OCI-M1 (cell line): ENCODE measurements at regions not wholly inside any gene's neighbourhood (a gene's known extent, or its start where the extent isn't known, plus 50 kb on each side); places are given as distances from the start of the nearest gene placed in this dataset.

Experiments
- DNase-seq: peaks from one replicate; lab custom pipeline; 2025; lab: John Stamatoyannopoulos, UW

DNA sequence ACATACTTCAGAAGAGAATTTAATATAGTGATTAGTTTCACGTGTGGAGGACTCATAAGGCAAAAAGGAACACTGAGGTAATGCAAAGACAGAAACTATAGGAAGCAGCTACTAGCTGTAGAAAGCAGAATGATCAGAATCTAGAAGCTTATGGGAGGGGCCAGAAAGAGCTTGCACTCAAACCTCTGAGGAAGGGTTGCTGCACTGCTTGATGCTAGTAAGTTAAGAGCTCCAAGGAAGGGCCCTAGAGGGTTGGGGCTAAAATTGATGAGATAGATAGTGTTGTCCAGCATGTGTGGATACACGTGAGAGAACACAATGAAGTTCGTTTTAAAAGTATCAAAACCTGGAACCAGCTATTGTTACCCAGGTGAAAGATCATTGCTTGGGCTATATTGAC, 311.1 kb downstream of the SLC6A15 start:
- no peak for DNase-seq

DNA sequence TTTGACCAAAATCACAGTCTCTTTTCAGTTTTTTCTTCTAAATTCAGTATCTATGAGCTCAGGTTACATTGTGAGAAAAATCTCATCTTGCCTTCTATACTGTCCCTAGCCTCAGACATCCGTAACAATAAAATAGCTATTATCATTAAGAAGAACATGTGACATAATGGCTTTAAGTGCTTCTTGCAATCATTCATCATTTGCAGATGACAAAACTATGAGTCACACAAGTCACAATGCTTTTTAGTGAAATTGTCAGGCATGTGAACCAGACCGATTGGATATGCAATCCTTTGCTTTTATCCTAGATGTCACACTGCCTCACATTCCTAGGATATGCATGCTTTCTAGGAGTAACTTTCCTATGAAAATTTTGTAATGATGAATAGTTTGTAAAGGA, 313.1 kb downstream of the SLC6A15 start:
- DNase-seq, result no peak

DNA sequence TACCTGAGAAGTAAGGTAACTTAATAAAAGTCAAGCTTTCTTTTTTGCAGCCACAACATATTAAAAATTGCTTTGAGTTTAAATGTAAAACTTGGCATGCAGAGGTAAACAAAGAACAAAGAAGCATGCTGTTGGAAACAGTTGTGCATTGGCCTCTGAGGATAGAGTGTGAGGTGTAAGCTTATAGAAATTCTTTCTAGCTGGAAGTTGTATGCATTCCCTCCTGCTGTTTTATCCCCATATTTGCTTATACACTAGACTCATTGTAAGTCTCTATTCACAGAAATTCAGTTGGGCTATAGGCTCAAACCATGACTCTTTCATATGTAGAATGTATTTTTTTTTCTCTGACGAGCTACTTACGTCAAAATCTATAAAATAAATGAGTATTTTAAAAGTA, 316.3 kb downstream of the SLC6A15 start:
- no peak for DNase-seq

DNA sequence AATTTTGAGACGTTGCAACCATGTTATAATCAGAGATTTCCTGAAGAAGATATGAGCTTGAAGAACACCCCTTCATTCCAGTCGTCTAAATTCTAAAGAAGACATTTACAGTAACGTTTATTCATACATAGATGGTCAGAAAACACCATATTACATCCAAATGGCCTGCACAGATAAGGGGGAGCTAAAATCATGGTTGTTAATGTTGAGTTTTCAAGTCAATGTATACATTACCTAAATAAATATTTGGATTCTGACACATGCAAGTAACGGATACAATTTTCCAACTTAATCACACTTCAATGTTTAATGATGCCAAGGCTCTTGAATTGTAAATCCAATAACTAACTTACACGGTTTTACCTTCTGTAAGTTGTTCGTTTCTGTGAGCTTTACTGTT, 318.4 kb downstream of the SLC6A15 start:
- no peak for DNase-seq

DNA sequence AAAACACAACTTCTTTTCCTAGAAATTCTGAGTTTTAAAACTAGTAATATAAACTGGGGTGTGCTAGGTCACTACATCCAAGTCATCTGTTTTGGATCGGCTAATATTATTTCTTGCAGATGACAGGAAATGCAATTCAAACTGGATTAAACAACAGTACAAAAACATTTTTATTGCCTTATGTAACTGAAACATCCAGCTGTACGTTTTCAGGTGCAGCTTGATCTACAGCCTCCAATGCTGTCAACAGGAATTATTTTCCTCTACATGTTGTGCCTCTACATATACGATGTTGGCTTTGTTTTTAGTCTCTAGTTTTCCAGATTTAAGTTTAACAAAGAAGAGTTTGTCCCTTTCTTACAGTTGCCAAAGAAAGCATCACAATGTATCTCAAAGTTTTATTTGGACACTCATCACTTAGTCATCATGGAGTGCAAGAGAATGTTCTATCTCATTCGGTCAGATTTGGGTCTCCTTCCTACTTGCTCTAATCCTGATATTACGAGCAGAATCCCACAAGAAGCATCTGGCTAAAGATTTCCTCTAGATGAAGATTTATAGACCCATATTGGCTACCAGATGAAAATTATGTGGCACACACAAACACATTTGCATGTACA, 326.7 kb downstream of the SLC6A15 start:
- DNase-seq, result no peak

DNA sequence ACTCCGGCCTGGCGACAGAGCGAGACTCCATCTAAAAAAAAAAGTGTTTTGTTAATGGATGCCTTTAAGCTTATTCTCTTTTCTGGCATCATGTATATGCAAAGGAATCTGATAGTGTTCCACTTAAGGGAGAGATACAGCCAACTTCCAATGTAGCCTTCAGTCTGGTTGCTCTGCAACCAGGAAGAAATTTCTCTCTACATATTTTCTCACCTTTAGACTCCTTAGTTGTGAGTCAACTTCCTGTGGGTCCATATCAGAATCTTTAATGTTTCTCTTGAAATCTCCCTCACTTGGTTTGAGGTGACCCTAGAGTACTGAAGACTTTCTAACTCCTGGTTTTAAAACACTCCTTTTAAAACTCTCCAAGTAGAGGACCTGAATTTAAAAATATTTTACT, 340.4 kb downstream of the SLC6A15 start:
- no peak for DNase-seq

DNA sequence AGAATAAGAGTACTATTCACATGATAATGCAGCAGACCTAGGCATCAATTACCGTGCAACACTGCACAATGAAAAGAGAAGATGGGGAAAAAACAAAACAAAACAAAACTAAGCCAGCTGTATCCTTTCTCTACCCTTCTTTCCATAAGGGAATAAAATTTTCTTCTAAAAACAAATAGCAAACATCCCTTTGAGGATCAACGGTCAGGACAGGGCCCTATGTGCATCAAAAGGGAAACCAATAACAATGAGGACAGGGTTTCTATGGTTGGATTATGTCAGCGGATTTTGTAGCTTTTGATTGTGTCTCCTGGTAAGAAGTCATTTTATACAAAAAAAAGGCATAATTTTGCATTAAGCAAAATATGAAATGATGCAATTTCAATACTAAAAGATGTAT, 350.3 kb downstream of the SLC6A15 start:
- no peak for DNase-seq

DNA sequence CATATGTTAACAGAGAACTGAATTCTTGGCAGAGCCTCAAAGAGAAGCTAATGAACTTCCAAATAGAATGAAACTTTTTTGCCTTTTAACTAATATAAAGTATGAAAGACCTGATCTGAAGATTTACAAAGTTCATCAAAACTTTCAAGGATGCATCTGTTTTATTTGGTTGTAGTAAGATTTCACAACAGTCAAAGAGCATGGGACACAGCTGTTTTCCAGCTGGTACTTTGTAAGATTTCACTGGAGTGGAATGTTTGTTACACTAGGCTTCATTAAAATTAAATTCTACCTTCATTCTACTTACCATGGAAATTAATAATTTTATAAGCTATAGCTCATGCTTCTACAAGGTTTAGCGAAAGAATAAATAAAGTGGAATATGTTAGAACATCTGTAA, 351.2 kb downstream of the SLC6A15 start:
- DNase-seq, result no peak

DNA sequence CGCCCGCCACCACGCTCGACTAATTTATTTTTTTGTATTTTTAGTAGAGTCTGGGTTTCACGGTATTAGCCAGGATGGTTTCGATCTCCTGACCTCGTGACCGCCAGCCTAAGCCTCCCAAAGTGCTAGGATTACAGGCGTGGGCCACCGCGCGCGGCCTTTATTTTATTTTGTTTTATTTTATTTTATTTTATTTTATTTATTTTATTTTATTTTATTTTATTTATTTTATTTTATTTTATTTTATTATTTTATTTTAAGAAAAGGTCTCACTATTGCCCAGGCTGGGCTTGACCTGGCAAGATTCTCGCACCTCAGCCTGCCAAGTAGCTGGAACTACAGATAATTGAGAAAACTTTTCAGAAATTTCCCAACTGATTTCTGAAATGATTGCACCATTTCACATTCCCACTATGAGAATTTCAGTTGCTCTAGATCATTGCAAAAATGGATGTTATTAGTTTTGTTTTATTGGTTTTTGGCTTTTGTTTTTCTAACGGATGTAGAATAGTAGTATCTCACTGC, 358.3 kb downstream of the SLC6A15 start:
- no peak for DNase-seq

DNA sequence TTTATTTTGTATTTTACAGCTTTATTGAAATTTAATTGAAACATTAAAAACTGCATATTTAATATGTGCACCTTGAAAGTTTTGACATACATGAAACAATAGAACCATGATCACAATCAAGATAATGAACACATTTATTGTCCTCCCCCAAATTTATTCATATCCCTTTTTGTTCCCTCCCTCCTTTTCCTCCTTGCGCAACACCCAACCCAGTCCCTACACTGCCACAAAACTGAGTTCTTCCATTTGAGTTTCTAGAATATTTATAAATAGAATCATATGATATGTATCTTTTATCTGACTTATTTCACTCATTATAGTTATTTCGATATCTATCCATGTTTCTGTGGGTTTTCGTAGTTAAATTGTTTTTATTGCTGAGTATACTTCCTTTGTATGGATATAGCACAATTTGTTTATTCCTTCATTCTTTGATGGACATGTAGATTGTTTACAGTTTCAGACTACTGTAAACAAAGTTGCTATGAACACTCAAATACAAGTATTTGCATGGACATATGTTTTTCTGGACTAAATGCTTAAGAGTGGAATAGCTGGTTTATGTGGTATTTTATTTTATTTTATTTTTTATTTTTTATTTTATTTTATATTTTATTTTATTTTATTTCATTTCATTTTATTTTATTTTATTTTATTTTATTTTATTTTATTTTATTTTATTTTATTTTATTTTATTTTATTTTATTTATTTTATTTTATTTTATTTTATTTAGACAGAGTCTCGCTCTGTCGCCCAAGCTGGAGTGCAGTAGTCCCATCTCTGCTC, 359.1 kb downstream of the SLC6A15 start:
- DNase-seq, result no peak

DNA sequence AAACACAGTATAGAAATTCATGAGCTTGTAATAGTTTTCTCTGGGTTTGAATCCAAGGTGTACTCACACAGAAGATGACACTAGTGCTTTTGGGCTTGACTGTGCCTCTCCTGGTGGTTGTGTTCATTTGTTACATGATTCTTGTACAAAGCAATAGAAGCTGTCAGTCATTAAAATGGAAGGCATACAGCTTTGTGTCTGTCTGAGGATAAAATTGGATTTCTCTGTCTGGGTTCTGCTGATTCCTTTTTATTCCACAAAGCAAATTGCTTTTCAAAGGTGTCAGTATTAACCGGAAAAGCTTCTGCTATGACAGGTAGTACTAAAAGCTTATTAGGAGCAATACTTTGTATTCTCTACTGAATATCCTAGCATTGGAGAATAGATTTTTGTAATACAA, 361.2 kb downstream of the SLC6A15 start:
- peak; percentile 3 for DNase-seq

DNA sequence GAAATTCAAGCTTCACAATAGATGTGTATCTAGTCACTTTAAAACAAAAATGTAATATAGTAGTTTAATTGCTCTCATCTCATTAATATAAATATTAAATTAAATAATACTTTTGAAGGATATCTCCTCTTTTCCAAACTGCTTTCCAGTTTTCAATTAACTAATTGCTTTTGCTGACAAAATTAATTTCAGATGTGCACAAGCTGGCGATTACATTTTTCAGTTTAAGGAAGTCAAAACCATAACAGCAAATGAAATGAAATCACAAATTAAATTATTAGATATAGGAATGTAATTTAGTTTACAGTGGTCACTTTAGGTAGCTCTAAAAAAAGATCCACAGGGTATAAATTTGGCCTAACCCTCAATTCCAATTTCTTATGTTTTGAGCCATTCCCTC, 362.1 kb downstream of the SLC6A15 start:
- DNase-seq, result no peak

DNA sequence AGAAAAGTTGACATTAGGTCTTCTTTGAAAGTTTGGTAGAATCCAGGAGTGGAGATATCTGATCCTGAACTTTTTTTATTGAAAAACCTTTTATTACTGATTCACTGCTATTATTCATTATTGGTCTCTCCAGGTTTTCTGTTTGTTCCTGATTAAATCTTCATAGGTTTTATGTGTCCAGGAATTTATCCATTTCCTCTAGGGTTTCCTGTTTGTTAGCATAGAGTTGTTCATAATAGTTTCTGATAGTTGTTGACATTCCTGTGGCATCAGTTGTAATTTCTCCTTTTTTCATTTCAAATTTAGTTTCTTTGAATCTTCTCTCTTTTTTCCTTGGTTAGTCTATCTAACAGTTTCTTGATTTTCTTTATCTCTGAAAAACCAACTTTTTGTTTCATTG, 370.3 kb downstream of the SLC6A15 start:
- no peak for DNase-seq

DNA sequence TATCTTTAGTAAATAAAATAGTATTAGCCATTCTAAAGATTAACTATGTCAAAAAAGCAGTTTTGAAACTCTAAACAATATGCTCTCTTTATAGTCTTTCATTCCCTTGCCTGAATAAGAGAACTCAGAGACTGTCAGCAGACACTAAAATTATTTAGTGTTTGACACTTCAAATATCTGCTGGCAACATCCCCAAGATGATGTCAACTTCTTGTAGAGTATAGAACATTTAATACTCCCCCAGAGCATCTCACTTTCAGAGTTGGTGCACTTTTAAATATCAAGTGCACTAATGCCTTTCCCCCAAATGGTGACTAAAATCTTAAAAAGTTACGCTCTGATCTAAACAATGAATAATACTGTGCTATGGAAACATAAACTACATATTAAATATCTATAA, 374.9 kb downstream of the SLC6A15 start:
- no peak for DNase-seq

DNA sequence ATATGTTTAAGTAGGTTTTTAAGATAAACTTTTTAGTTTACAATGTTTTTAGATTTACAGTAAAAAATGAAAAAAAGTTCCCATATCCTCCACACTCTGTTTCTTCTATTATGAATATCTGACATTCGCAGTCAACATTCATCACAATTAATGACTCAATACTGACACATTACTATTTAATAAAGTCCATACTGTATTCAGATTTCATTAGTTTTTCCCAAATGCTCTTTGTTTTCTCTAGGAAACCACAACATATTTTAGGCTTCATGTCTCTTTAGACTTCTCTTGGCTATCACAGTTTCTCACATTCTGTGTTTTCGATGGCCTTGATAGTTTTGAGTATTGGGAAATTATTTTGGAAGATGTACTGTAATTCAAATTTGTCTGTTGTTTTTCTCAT, 399.8 kb downstream of the SLC6A15 start:
- DNase-seq, result no peak

DNA sequence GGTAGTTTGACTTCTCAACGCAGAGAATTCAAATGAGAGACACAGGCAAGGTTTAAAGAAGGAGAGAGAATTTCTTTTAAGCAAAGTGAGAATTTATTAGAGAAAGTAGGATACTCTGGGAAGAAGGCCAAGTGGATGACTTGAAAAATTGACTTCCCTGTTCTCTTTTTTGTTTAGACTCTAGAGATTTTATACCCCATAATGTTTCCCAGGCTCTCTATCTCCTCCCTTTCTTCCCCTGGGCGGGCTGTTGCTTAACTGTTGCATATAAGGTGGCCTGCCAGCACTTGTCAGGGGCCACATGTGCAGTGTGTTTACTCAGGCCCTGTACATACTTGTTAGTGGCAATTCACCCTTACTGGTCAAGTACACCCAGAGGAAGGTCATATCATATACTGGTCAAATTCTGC, 403.7 kb downstream of the SLC6A15 start:
- DNase-seq, result peak; percentile 86

DNA sequence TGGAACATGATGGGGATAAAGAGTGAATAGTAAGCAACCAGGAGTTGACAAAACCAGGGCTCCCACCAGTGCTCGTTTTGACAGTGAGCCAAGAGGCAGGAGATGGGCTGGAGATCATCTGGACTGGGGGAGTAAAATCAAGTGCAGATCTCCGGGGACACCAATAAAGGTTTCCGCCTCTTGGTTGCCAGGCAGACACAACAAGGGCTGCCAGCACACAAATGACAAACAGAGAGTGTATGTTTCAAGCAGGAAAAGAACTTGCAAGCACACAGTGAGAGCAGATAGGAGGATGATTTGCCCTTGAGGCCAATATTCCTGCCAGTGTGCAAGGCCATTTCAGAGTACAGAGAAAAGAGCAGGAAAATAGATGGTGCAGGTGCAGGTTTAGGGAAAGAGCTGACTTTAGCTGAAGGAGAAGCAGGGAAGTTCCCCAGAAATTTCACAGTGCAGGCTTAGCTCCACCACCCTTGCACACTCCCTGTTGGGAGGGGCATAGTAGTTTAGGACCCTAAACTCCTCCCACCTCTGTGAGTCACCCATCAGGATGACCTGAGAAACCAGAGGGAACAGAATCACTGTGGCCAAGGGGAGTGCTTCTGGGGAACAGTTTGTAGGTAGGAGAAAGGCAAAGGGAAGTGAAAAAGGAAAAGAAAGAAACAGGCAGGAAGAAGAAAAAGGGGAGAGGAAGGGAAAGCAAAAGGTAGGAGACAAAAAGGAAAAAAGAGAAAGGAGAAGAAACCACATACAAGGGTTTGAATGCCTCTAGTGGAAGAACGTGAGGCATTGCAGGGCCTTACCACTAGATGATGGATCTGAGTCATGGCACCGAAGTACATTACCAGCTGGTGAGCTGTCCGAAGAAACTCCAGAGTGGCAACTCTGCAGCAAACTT, 404.4 kb downstream of the SLC6A15 start:
- DNase-seq, result peak; percentile 89

DNA sequence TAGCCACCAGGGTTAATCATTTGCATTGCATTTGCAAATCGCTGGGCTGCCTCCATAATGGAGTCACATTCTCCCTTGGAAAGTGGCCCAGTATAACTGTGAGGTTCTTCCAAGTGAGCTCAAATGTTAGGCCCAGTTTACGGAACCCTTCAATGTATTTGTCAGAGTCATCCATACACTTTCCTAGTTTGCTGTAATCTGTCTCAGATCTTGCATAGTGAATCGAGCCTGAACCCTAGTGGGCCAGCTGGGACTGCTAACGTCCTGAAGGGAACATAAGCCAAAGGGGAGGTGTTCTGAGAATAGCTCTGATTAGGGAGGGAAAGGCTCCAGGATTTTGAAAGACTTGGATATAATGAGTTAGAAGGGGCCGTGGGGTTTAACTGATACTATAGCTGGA, 406.3 kb downstream of the SLC6A15 start:
- no peak for DNase-seq

DNA sequence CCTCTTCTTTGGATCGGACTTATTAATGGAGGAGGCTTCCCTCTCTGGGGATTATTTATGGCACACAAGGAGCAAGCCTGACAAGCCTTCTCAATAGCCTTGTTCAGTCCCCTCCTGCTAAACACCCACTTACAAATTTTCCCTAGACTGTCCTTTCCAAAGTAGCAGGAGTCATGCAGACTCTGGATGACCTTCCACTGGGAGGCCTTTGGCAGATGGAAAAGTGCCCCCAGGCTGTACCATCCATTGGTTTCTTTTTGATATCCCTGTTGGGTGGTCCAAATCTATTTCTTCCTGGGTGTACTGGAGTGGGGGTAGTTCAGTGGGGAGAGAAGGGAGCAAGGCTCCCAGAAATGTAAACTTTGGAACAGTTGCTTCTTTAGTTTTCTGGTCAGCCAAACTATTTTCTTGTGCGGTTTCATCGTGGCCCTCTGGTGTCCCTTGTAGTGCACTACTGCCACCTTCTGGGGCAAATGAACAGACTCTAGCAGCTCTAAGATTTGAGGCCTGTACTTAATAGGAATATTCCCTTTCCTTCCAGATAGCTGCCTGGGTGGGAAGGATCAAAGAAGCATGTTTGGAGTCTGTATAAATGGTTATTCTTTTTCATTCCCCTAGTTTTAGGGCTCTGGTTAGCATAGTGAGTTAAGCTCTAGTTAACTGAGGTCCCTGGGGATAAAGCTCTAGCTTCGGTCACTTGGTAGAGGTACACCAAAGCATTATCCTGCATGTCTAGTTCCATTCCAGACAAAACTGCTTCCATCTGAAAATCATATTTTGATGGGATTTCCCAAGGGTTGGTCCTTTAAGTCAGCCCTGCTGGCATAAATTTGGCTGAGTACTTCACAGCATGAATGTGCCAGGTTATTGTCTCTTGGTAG, 409.5 kb downstream of the SLC6A15 start:
- DNase-seq, result peak; percentile 72

DNA sequence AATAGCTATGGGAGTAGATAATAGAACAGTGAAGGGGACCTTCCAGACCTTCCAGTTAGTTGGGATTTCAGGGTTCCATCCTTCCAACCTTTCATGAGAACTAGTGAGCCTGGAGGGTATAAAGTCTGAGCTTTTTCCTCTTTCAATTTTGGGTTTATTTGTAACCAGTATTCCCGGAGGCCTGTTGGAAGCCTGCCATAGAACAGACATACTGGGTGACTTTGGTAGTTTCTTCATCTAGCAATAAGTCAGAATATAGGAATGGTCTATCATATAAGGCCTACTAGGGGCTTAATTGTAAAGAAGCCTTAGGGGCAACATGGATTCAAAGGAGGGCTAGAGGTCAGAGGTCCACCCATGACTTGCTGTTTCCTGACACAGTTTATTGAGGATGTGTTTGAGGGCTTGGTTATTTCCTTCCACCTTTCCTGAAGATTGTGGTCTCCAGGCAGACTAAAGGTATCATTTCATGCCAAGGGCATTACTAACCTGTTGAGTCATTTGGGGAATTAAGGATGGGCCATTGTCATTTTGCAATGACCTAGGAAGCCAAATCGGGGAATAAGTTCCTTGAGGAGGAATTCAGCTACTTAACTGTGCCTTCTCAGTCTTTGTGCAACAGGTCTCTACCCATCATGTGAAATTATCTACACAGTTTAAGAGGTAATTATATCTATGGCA, 410.3 kb downstream of the SLC6A15 start:
- no peak for DNase-seq

DNA sequence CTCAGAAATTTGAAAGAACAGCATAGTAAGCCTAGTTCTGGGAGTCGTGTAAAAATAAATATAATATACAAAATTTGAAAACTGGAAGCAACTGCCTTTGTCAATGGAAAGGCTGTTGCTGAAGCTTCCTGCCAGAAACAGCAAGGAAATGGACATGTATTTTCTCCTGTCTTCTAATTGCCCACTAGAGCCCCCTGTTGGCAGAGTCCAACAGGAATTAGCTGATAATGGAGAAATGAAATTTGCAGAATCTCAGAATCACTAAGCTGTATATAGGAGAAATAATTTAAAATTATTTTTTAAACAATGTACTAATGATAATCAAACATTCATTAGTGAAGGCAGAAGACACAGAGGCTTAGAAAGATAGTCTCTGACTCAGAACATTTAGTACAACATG, 414.8 kb downstream of the SLC6A15 start:
- DNase-seq, result peak; percentile 53
